KMS-11 (cell line): ENCODE measurements at regions not wholly inside any gene's neighbourhood (a gene's known extent, or its start where the extent isn't known, plus 50 kb on each side); places are given as distances from the start of the nearest gene placed in this dataset.
"Not testable (repeated sequence)": the region's sequence is repeated elsewhere in the genome, so short reads cannot be mapped to it uniquely, and the experiment has no call there.

ENCODE experiments used
- H2AFZ ChIP-seq: fragments of 200-600 bp; sonication (generic); 2 replicates; pipeline ENCODE4 v1.6.1; 2016; ENCODE audit warnings: antibody characterized with exemption, mixed run types, low read depth
- H3K27ac ChIP-seq: fragments of 200-600 bp; sonication (generic); 2 replicates; pipeline ENCODE4 v1.6.1; 2016; ENCODE audit warnings: mild to moderate bottlenecking, mixed run types
- H3K27me3 ChIP-seq: fragments of 200-600 bp; sonication (generic); 2 replicates; pipeline ENCODE4 v1.6.1; 2017; ENCODE audit warnings: mild to moderate bottlenecking, low read depth, mixed run types, moderate library complexity; ENCODE audit not compliant: insufficient read depth
- H3K36me3 ChIP-seq: fragments of 200-600 bp; sonication (generic); 2 replicates; pipeline ENCODE4 v1.6.1; 2017; ENCODE audit warnings: mild to moderate bottlenecking, mixed run types; ENCODE audit not compliant: insufficient read depth
- H3K4me1 ChIP-seq: fragments of 200-600 bp; sonication (generic); 2 replicates; pipeline ENCODE4 v1.6.1; 2016; ENCODE audit warnings: mild to moderate bottlenecking, low read depth, mixed run types; ENCODE audit not compliant: poor library complexity, severe bottlenecking
- H3K4me2 ChIP-seq: fragments of 200-600 bp; sonication (generic); 2 replicates; pipeline ENCODE4 v1.7.0; 2016; ENCODE audit warnings: mild to moderate bottlenecking, mixed run types
- H3K4me3 ChIP-seq: fragments of 200-600 bp; sonication (generic); IDR thresholded peaks from 2 replicates; pipeline ENCODE4 v1.6.1; 2017; ENCODE audit warnings: low read depth, low read length, mixed read lengths; ENCODE audit not compliant: insufficient read depth
- H3K79me2 ChIP-seq: fragments of 200-600 bp; sonication (generic); 2 replicates; pipeline ENCODE4 v1.6.1; 2016; ENCODE audit warnings: low read depth, mixed run types; ENCODE audit not compliant: insufficient read depth
- H3K9ac ChIP-seq: fragments of 200-600 bp; sonication (generic); 2 replicates; pipeline ENCODE4 v1.6.1; 2016; ENCODE audit warnings: mild to moderate bottlenecking, mixed run types
- H4K20me1 ChIP-seq: fragments of 200-600 bp; sonication (generic); 2 replicates; pipeline ENCODE4 v1.6.1; 2016; ENCODE audit warnings: mild to moderate bottlenecking, mixed run types; ENCODE audit not compliant: insufficient read depth
- CTCF ChIP-seq: fragments of 200-600 bp; sonication (generic); conservative IDR thresholded peaks from 2 replicates; pipeline ENCODE4 v1.6.1; 2017; ENCODE audit warnings: low read depth, mild to moderate bottlenecking, antibody characterized with exemption, low read length, moderate library complexity, mixed read lengths

GRCh38 chr10:28480628-28480965 is 52.3 kb upstream of the WAC start:
- Histone ChIP-seq H3K79me2 (no peaks in the 10 kb centered on the region), H3K27me3 (no peaks in the 10 kb centered on the region), H4K20me1 (no peaks in the 10 kb centered on the region), H2AFZ (no peak overlapping the region), H3K4me1 (no peaks in the 10 kb centered on the region), H3K4me2 (no peak overlapping the region), H3K36me3 (no peaks in the 10 kb centered on the region), H3K9ac (no peak overlapping the region), H3K4me3 (no peak overlapping the region), H3K27ac (no peak overlapping the region)
- TF ChIP-seq CTCF = no peak

- H2AFZ ChIP-seq, H3K4me1 ChIP-seq, H3K4me3 ChIP-seq, H3K27me3 ChIP-seq, H3K4me2 ChIP-seq, H3K9ac ChIP-seq, H3K79me2 ChIP-seq, H3K27ac ChIP-seq, H4K20me1 ChIP-seq, H3K36me3 ChIP-seq: not testable (repeated sequence)
Measured at GRCh38 chr10:28481346-28481745, 51.6 kb upstream of the WAC start.

GRCh38 chr10:28481968-28482367 is 51.0 kb upstream of the WAC start:
- no peaks in the 10 kb centered on the region for H3K36me3 ChIP-seq
- H3K4me3 ChIP-seq = no peak overlapping the region
- no peak overlapping the region for H3K27ac ChIP-seq
- H3K4me2 ChIP-seq = no peak overlapping the region
- no peak overlapping the region for H2AFZ ChIP-seq
- no peaks in the 10 kb centered on the region for H4K20me1 ChIP-seq
- H3K27me3 ChIP-seq = no peaks in the 10 kb centered on the region
- no peak for TF ChIP-seq CTCF
- H3K4me1 ChIP-seq = no peaks in the 10 kb centered on the region
- H3K79me2 ChIP-seq = no peaks in the 10 kb centered on the region
- no peak overlapping the region for H3K9ac ChIP-seq
